Heart left ventricle (tissue), 13 donors: ENCODE measurements at regions not wholly inside any gene's neighbourhood (a gene's known extent, or its start where the extent isn't known, plus 50 kb on each side); places are given as distances from the start of the nearest gene placed in this dataset.

Source experiments
- CTCF ChIP-seq, 12 donors: fragments of 200-600 bp; sonication (generic) in 4 of 12; IDR thresholded peaks; one replicate each; pipeline versions ENCODE4 v1.5.0 to v1.8.0; 2018 to 2022; ENCODE audit warnings: antibody characterized with exemption in 12 of 12, mild to moderate bottlenecking in 5 of 12
- POLR2A ChIP-seq, 2 donors: fragments of 450-650 bp; IDR thresholded peaks; one replicate each; pipeline ENCODE4 v1.6.1; 2017; ENCODE audit warnings: antibody characterized with exemption in 2 of 2, mild to moderate bottlenecking in 2 of 2, moderate library complexity in 2 of 2
- donor health status: ischemic (EF 13 %, LVEDD 7.1; RV severe dilation, severe dysfunction).
- donor health status: DM: no; HTN: yes; CAD: no.
- donor health status: DM: no; HTN: no; CAD: no.
- donor health status: ischemic (EF 25% LVEDD 6.9; RV normal size, moderate dysfunction).
- donor health status: ischemic (EF 25% LVEDD 5.7; RV mildly dilated, moderate dysfunction).
- donor health status: ischemic (EF 35%, LVEDD 5.7; RV mildly dilated, moderate dysfunction).
- donor health status: nonischemic (EF 11% LVEDD 7.7; RV severe dilation, severe dysfunction).
- donor health status: DM: yes; HTN: yes; CAD: no.
- donor health status: PGD.
- donor health status: ischemic (EF 29% LVEDD 5.4; RV normal size, mild dysfunction).
- donor health status: nonischemic (EF 23%, LVEDD 6.1; RV moderate dilation, normal function).

GRCh38 chr3:106018929-106019550 lies 150.2 kb upstream of the CBLB start:
- TF ChIP-seq CTCF (IDR thresholded peaks at IDR 0.05), result no peak
- no peak for TF ChIP-seq POLR2A (IDR thresholded peaks at IDR 0.05)
